ENCODE measurements at regions not wholly inside any gene's neighbourhood (a gene's known extent, or its start where the extent isn't known, plus 50 kb on each side); places are given as distances from the start of the nearest gene placed in this dataset.

DNA sequence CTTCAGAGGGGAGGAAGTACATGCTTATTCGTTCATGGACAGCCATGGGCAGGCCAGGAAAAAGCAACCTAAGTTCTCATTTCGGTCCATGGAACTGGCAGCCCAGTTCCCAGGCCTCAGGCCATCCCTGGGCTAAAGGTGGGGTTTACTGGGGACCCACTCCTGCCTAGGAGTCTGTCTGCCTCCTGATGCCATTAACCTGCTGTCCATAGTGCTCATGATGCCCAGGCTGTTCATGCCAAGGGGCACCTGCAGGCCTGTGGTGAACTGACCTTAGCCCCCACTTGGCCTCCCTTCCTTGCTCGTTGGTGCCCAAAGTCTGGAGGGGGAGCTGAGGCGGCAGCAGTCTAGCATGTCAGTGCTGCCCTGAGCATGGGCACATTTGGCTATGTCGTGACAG lies 450.2 kb upstream of the MBL2 start:
- DNase-seq (ENCODE audit: low read depth, low spot score) (no peak), FAIRE-seq (no peak)
- Histone ChIP-seq H3K9me1 (ENCODE audit: control insufficient read depth, extremely low read depth, insufficient read depth, low read length) (no peaks in the 10 kb centered on the region), H3K36me3 (ENCODE audit: control insufficient read depth in 2 of 2, extremely low read depth in 1 of 2, insufficient read depth in 2 of 2, low read length in 2 of 2) (no peaks in the 10 kb centered on the region), H2AFZ (ENCODE audit: control insufficient read depth, low read length) (no peak overlapping the region), H3K9ac (ENCODE audit: control insufficient read depth, extremely low read depth, insufficient read depth, low read length) (no peak overlapping the region), H4K20me1 (ENCODE audit: control insufficient read depth, extremely low read depth, insufficient read depth, low read length) (no peaks in the 10 kb centered on the region), H3K27me3 (ENCODE audit: control insufficient read depth, extremely low read depth, insufficient read depth, low read length) (no peaks in the 10 kb centered on the region), H3K4me2 (ENCODE audit: control insufficient read depth, extremely low read depth, insufficient read depth, low read depth, low read length) (no peak overlapping the region), H3K9me3 (ENCODE audit: control insufficient read depth, low read depth, low read length) (no peaks in the 10 kb centered on the region), H3K4me3 (ENCODE audit: control insufficient read depth in 2 of 3, extremely low read depth in 1 of 3, insufficient read depth in 2 of 3, low read depth in 1 of 3, low read length in 3 of 3) (no peak overlapping the region), H3K79me2 (ENCODE audit: control insufficient read depth, insufficient read depth, low read length) (no peaks in the 10 kb centered on the region), H3K4me1 (ENCODE audit: control insufficient read depth, extremely low read depth, insufficient read depth, low read length) (no peaks in the 10 kb centered on the region), H3K27ac (ENCODE audit: control insufficient read depth, insufficient read depth, low read length) (no peak overlapping the region)
- TF ChIP-seq EZH2 (IDR thresholded peaks at IDR 0.05; ENCODE audit: low read length), result no peak
- TF ChIP-seq, protein P1, sequence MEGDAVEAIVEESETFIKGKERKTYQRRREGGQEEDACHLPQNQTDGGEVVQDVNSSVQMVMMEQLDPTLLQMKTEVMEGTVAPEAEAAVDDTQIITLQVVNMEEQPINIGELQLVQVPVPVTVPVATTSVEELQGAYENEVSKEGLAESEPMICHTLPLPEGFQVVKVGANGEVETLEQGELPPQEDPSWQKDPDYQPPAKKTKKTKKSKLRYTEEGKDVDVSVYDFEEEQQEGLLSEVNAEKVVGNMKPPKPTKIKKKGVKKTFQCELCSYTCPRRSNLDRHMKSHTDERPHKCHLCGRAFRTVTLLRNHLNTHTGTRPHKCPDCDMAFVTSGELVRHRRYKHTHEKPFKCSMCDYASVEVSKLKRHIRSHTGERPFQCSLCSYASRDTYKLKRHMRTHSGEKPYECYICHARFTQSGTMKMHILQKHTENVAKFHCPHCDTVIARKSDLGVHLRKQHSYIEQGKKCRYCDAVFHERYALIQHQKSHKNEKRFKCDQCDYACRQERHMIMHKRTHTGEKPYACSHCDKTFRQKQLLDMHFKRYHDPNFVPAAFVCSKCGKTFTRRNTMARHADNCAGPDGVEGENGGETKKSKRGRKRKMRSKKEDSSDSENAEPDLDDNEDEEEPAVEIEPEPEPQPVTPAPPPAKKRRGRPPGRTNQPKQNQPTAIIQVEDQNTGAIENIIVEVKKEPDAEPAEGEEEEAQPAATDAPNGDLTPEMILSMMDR (optimal IDR thresholded peaks at IDR 0.05 in 1 of 3, IDR thresholded peaks at IDR 0.05 in 1 of 3, conservative IDR thresholded peaks at IDR 0.05 in 1 of 3; ENCODE audit: extremely low read depth in 1 of 3, insufficient read depth in 2 of 3, low read length in 3 of 3), result no peak
- dilution Hi-C loops (cut with MboI; ENCODE audit: extremely low pct_ligation_motif_present, low sequenced_read_pairs), result no loop called here

DNA sequence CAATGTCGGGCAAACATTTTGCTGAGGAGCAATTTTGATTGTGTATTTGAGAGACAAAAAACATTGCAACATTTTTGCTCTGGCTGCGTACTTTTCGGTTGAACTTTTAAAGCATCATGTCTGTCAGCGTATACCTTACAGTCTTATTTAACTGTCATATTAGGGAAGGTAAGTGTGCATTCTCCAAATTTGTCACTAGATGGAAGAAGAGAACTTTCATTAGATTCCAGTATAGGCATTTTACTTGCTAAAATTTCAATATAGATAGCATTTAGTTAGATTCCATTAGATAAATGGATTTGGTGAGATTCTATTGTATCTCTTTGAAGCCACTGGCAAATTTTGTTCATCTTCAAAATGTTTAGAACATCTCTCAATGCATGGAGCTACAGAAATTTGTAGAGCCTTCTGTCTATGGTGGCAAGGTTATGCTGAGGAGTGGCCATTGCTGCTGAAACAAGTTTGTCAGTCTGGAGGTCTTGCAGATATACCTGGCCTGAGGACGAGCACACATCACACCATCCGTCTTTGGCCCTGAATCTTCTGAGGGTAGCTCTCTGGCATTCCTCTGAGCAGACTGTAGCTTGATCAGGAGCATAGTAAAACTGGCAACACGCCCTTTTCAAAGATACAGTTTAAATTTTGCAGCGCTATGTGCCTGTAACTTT lies 437.5 kb upstream of the MBL2 start:
- Histone ChIP-seq H3K79me2 (ENCODE audit: control insufficient read depth, insufficient read depth, low read length) (no peaks in the 10 kb centered on the region), H3K4me2 (ENCODE audit: control insufficient read depth, extremely low read depth, insufficient read depth, low read depth, low read length) (no peak overlapping the region), H3K27ac (ENCODE audit: control insufficient read depth, insufficient read depth, low read length) (no peak overlapping the region), H4K20me1 (ENCODE audit: control insufficient read depth, extremely low read depth, insufficient read depth, low read length) (no peaks in the 10 kb centered on the region), H3K9ac (ENCODE audit: control insufficient read depth, extremely low read depth, insufficient read depth, low read length) (no peak overlapping the region), H3K27me3 (ENCODE audit: control insufficient read depth, extremely low read depth, insufficient read depth, low read length) (no peaks in the 10 kb centered on the region), H3K9me3 (ENCODE audit: control insufficient read depth, low read depth, low read length) (no peaks in the 10 kb centered on the region), H3K9me1 (ENCODE audit: control insufficient read depth, extremely low read depth, insufficient read depth, low read length) (no peaks in the 10 kb centered on the region), H2AFZ (ENCODE audit: control insufficient read depth, low read length) (no peak overlapping the region), H3K4me3 (ENCODE audit: control insufficient read depth in 2 of 3, extremely low read depth in 1 of 3, insufficient read depth in 2 of 3, low read depth in 1 of 3, low read length in 3 of 3) (no peak overlapping the region), H3K36me3 (ENCODE audit: control insufficient read depth in 2 of 2, extremely low read depth in 1 of 2, insufficient read depth in 2 of 2, low read length in 2 of 2) (no peaks in the 10 kb centered on the region), H3K4me1 (ENCODE audit: control insufficient read depth, extremely low read depth, insufficient read depth, low read length) (no peaks in the 10 kb centered on the region)
- dilution Hi-C loops (cut with MboI; ENCODE audit: extremely low pct_ligation_motif_present, low sequenced_read_pairs), result no loop called here
- FAIRE-seq (peak; percentile 72), DNase-seq (ENCODE audit: low read depth, low spot score) (no peak)
- TF ChIP-seq EZH2 (IDR thresholded peaks at IDR 0.05; ENCODE audit: low read length), result no peak
- TF ChIP-seq, protein P1 (optimal IDR thresholded peaks at IDR 0.05 in 1 of 3, IDR thresholded peaks at IDR 0.05 in 1 of 3, conservative IDR thresholded peaks at IDR 0.05 in 1 of 3; ENCODE audit: extremely low read depth in 1 of 3, insufficient read depth in 2 of 3, low read length in 3 of 3), result peak in 2 of 3 experiments; percentile 38 to 52
